H1 (cell line): ENCODE measurements at regions not wholly inside any gene's neighbourhood (a gene's known extent, or its start where the extent isn't known, plus 50 kb on each side); places are given as distances from the start of the nearest gene placed in this dataset.

Source experiments
- CTCF ChIA-PET: fragments of 300-600 bp; sonication (Branson Sonifier 250); formaldehyde crosslinking; loops from one replicate; lab custom pipeline; 2021; ENCODE audit not compliant: partially characterized antibody; lab: Charles Lee
- POLR2A ChIA-PET: fragments of 300-600 bp; sonication (Branson Sonifier 250); formaldehyde crosslinking; loops from one replicate; lab custom pipeline; 2021; ENCODE audit warnings: inconsistent platforms; ENCODE audit not compliant: partially characterized antibody; lab: Charles Lee
- DNase-seq, 2 experiments: peaks; one replicate each; pipeline versions ENCODE4 v3.0.0 to v3.0.0-alpha.2; 2010 to 2022; ENCODE audit warnings: low spot score in 2 of 2, low read depth in 1 of 2, mixed read lengths in 1 of 2
- FAIRE-seq: peaks from 2 replicates; lab custom pipeline; 2011; peaks lifted over from hg19 to GRCh38; lab: Jason Lieb, UNC
- H2AFZ ChIP-seq: 2 replicates; pipeline ENCODE4 v1.8.1; 2012; ENCODE audit warnings: low read length, inconsistent platforms
- H2AK5ac ChIP-seq: 2 replicates; pipeline ENCODE4 v1.6.1; 2013; ENCODE audit warnings: low read depth, low read length
- H2BK120ac ChIP-seq: replicated peaks from 2 replicates; pipeline ENCODE3; 2013; ENCODE audit warnings: low read depth, low read length, inconsistent platforms
- H2BK12ac ChIP-seq: 2 replicates; pipeline ENCODE4 v1.6.1; 2013; ENCODE audit warnings: low read depth, low read length
- H2BK15ac ChIP-seq: 2 replicates; pipeline ENCODE4 v1.6.1; 2013; ENCODE audit warnings: low read length
- H2BK20ac ChIP-seq: 2 replicates; pipeline ENCODE4 v1.6.1; 2013; ENCODE audit warnings: low read length
- H2BK5ac ChIP-seq: 2 replicates; pipeline ENCODE4 v1.6.1; 2013; ENCODE audit warnings: low read depth, low read length
- H3K14ac ChIP-seq: 2 replicates; pipeline ENCODE4 v1.6.1; 2013; ENCODE audit warnings: inconsistent platforms; ENCODE audit not compliant: insufficient read length
- H3K18ac ChIP-seq: 2 replicates; pipeline ENCODE4 v1.6.1; 2013; ENCODE audit warnings: low read length; ENCODE audit errors: extremely low read depth
- H3K23ac ChIP-seq: 2 replicates; pipeline ENCODE4 v1.6.1; 2013; ENCODE audit warnings: inconsistent platforms; ENCODE audit not compliant: insufficient read length
- H3K23me2 ChIP-seq: 2 replicates; pipeline ENCODE4 v1.6.1; 2013; ENCODE audit warnings: low read depth, low read length
- H3K27ac ChIP-seq: 2 replicates; pipeline ENCODE4 v1.6.1; 2011; ENCODE audit warnings: low read depth, low read length, inconsistent platforms
- H3K27me3 ChIP-seq, 4 experiments: replicated peaks in 1 of 4; 1 replicate in 1 of 4; 2 replicates in 3 of 4; pipeline versions ENCODE4 v1.6.1 to v1.8.1; 2011 to 2013; ENCODE audit warnings: low read length in 3 of 4, mild to moderate bottlenecking in 3 of 4, inconsistent platforms in 2 of 4, mixed read lengths in 2 of 4, moderate library complexity in 1 of 4; ENCODE audit not compliant: control insufficient read depth in 3 of 4, insufficient read depth in 3 of 4; ENCODE audit errors: extremely low read depth in 1 of 4
- H3K36me3 ChIP-seq, 4 experiments: 2 replicates each; pipeline versions ENCODE4 v1.6.1 to v1.8.1; 2011 to 2013; ENCODE audit warnings: mild to moderate bottlenecking in 4 of 4, low read length in 3 of 4, moderate library complexity in 2 of 4, control low read depth in 1 of 4, inconsistent platforms in 1 of 4; ENCODE audit not compliant: insufficient read depth in 4 of 4, control insufficient read depth in 2 of 4
- H3K4ac ChIP-seq: replicated peaks from 2 replicates; pipeline ENCODE3; 2013; ENCODE audit warnings: low read length, low read depth, mixed read lengths, inconsistent platforms; ENCODE audit not compliant: insufficient read length
- H3K4me1 ChIP-seq, 4 experiments: replicated peaks in 1 of 4; 1 replicate in 1 of 4; 2 replicates in 3 of 4; pipeline versions ENCODE4 v1.6.1 to v1.8.1; 2011 to 2013; ENCODE audit warnings: low read length in 3 of 4, inconsistent platforms in 2 of 4, mixed read lengths in 1 of 4; ENCODE audit not compliant: insufficient read depth in 4 of 4, control insufficient read depth in 3 of 4
- H3K4me2 ChIP-seq, 2 experiments: 2 replicates each; pipeline versions ENCODE4 v1.6.1 to v1.8.1; 2011 to 2013; ENCODE audit warnings: low read depth in 2 of 2, low read length in 2 of 2, control low read depth in 1 of 2, inconsistent platforms in 1 of 2, mild to moderate bottlenecking in 1 of 2; ENCODE audit not compliant: insufficient read depth in 1 of 2
- H3K4me3 ChIP-seq, 4 experiments: fragments of 200-600, 300-600 bp in 1 of 4; sonication (generic), shearing (Covaris generic), sonication (Bioruptor Twin) in 1 of 4; 2 replicates each; pipeline versions ENCODE4 v1.5.1 to v1.8.1; 2011 to 2016; ENCODE audit warnings: low read length in 4 of 4, low read depth in 3 of 4, control low read depth in 2 of 4, inconsistent platforms in 2 of 4, mild to moderate bottlenecking in 2 of 4, mixed read lengths in 1 of 4, moderate library complexity in 1 of 4; ENCODE audit not compliant: insufficient read depth in 2 of 4; ENCODE audit errors: extremely low read depth in 1 of 4
- H3K56ac ChIP-seq: replicated peaks from 2 replicates; pipeline ENCODE3; 2013; ENCODE audit warnings: low read depth, mild to moderate bottlenecking, mixed read lengths, low read length, inconsistent platforms; ENCODE audit not compliant: insufficient read length
- H3K79me1 ChIP-seq: 2 replicates; pipeline ENCODE4 v1.6.1; 2013; ENCODE audit warnings: low read depth, low read length, control low read depth
- H3K79me2 ChIP-seq, 2 experiments: 2 replicates each; pipeline versions ENCODE4 v1.6.1 to v1.8.1; 2012 to 2013; ENCODE audit warnings: low read length in 2 of 2, mild to moderate bottlenecking in 2 of 2, inconsistent platforms in 1 of 2; ENCODE audit not compliant: insufficient read depth in 2 of 2, control insufficient read depth in 1 of 2
- H3K9ac ChIP-seq, 4 experiments: replicated peaks in 1 of 4; 1 replicate in 1 of 4; 2 replicates in 3 of 4; pipeline versions ENCODE4 v1.6.1 to v1.8.1; 2011 to 2013; ENCODE audit warnings: low read depth in 3 of 4, low read length in 3 of 4, control low read depth in 2 of 4, mild to moderate bottlenecking in 2 of 4, moderate library complexity in 2 of 4, inconsistent platforms in 1 of 4; ENCODE audit errors: extremely low read depth in 1 of 4
- H3K9me3 ChIP-seq, 2 experiments: 2 replicates each; pipeline versions ENCODE4 v1.6.1 to v1.8.1; 2012 to 2013; ENCODE audit warnings: mild to moderate bottlenecking in 2 of 2, moderate library complexity in 2 of 2, control low read depth in 1 of 2, inconsistent platforms in 1 of 2, low read depth in 1 of 2, low read length in 1 of 2, mixed read lengths in 1 of 2; ENCODE audit not compliant: insufficient read depth in 2 of 2
- H4K20me1 ChIP-seq, 2 experiments: replicated peaks in 1 of 2; 2 replicates each; pipeline versions ENCODE3 to v1.8.1; 2011 to 2013; ENCODE audit warnings: inconsistent platforms in 2 of 2, low read length in 2 of 2, mild to moderate bottlenecking in 1 of 2; ENCODE audit not compliant: insufficient read depth in 2 of 2, control insufficient read depth in 1 of 2
- H4K5ac ChIP-seq: 2 replicates; pipeline ENCODE4 v1.6.1; 2013; ENCODE audit warnings: low read length, low read depth, mixed read lengths, inconsistent platforms; ENCODE audit not compliant: insufficient read length
- H4K8ac ChIP-seq: 2 replicates; pipeline ENCODE4 v1.8.0; 2013; ENCODE audit warnings: mild to moderate bottlenecking, moderate library complexity, low read length, inconsistent platforms; ENCODE audit not compliant: insufficient read depth; ENCODE audit errors: extremely low read depth
- H4K91ac ChIP-seq: replicated peaks from 2 replicates; pipeline ENCODE3; 2013; ENCODE audit warnings: low read length, mixed read lengths, inconsistent platforms; ENCODE audit not compliant: insufficient read length
- BACH1 ChIP-seq: IDR thresholded peaks from 2 replicates; pipeline ENCODE4 v1.6.1; 2012; ENCODE audit warnings: low read length, improper control_type of control experiment
- BCL11A ChIP-seq, 2 experiments: IDR thresholded peaks; one replicate each; pipeline ENCODE4 v1.6.1; 2011; ENCODE audit warnings: low read depth in 2 of 2, low read length in 2 of 2, mild to moderate bottlenecking in 2 of 2
- CEBPB ChIP-seq: IDR thresholded peaks from 2 replicates; pipeline ENCODE4 v1.6.1; 2012; ENCODE audit warnings: low read depth, low read length
- CHD1 ChIP-seq: IDR thresholded peaks from 2 replicates; pipeline ENCODE4 v1.6.1; 2012; ENCODE audit warnings: low read depth, low read length, improper control_type of control experiment
- EGR1 ChIP-seq: IDR thresholded peaks from 2 replicates; pipeline ENCODE4 v1.6.1; 2011; ENCODE audit warnings: low read depth, low read length, borderline replicate concordance
- GTF2F1 ChIP-seq: IDR thresholded peaks from 2 replicates; pipeline ENCODE4 v1.6.1; 2012; ENCODE audit warnings: low read depth, low read length, improper control_type of control experiment, borderline replicate concordance
- HDAC2 ChIP-seq, 2 experiments: fragments of 300-600 bp in 1 of 2; sonication (generic) in 1 of 2; IDR thresholded peaks; 2 replicates each; pipeline ENCODE4 v1.6.1; 2011 to 2012; ENCODE audit warnings: low read depth in 2 of 2, low read length in 2 of 2, mild to moderate bottlenecking in 2 of 2, moderate library complexity in 2 of 2, borderline replicate concordance in 1 of 2, inconsistent platforms in 1 of 2
- HDAC6 ChIP-seq: IDR thresholded peaks from one replicate; pipeline ENCODE4 v1.7.1; 2012; ENCODE audit warnings: low read depth, mild to moderate bottlenecking, inconsistent platforms, low read length, moderate library complexity
- JUND ChIP-seq: IDR thresholded peaks from 2 replicates; pipeline ENCODE4 v1.6.1; 2011; ENCODE audit warnings: mild to moderate bottlenecking, improper control_type of control experiment, low read length
- MAFK ChIP-seq: IDR thresholded peaks from 2 replicates; pipeline ENCODE4 v1.6.1; 2012; ENCODE audit warnings: low read depth, mild to moderate bottlenecking, improper control_type of control experiment, low read length
- RNF2 ChIP-seq: fragments of 200-900, 300-1000 bp; sonication (generic); IDR thresholded peaks from 2 replicates; pipeline ENCODE4 v1.7.1; 2016; ENCODE audit warnings: borderline replicate concordance, low read depth, mild to moderate bottlenecking, antibody characterized with exemption, low read length; ENCODE audit not compliant: poor library complexity, severe bottlenecking; ENCODE audit errors: missing control alignments
- SIN3A ChIP-seq, 2 experiments: IDR thresholded peaks in 1 of 2; conservative IDR thresholded peaks in 1 of 2; 2 replicates each; pipeline ENCODE4 v1.6.1; 2011 to 2012; ENCODE audit warnings: low read length in 2 of 2, improper control_type of control experiment in 1 of 2, low read depth in 1 of 2, mild to moderate bottlenecking in 1 of 2
- SP1 ChIP-seq: IDR thresholded peaks from 2 replicates; pipeline ENCODE4 v1.6.1; 2011; ENCODE audit warnings: low read depth, low read length
- SRF ChIP-seq: IDR thresholded peaks from 2 replicates; pipeline ENCODE4 v1.6.1; 2011; ENCODE audit warnings: mild to moderate bottlenecking, low read depth, low read length, moderate library complexity
- TBP ChIP-seq: IDR thresholded peaks from 2 replicates; pipeline ENCODE4 v1.6.1; 2011; ENCODE audit warnings: low read depth, low read length, improper control_type of control experiment
- TEAD4 ChIP-seq: IDR thresholded peaks from 2 replicates; pipeline ENCODE4 v1.6.1; 2012; ENCODE audit warnings: low read depth, low read length, inconsistent platforms, mixed read lengths
- WGBS, 2 experiments: shearing (Covaris generic) in 1 of 2; methylation state at CpG; one replicate each; pipeline versions ENCODE4 v1.1.6 to v1.1.7; 2013 to 2015; ENCODE audit warnings: low lambda C conversion rate in 2 of 2, mixed read lengths in 2 of 2, inconsistent platforms in 1 of 2, low coverage in 1 of 2, missing lambda C conversion rate in 1 of 2; ENCODE audit not compliant: insufficient replicate concordance in 2 of 2, insufficient coverage in 1 of 2, insufficient read length in 1 of 2; ENCODE audit errors: extremely low coverage in 1 of 2, missing lambda C conversion rate in 1 of 2; 5-methylcytosine and 5-hydroxymethylcytosine counted together

DNA sequence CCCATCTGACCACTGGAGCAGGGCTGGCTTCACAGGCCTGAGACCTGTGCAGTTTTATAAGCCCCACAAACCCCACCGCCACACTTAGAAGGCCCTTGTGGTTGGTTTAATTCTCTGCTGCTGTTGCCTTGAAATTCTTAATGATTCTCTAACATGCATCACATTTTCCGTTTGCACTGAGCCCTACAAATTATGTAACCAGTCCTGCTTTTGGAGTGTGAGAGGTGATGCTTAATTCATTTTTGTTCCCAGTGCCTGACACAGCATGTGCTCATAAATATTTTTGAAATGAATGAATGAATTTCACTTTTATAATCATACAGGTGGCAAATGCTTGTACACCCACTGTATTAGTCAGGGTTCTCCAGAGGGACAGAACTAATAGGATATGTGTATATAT, 52.8 kb upstream of the PLXNC1 start:
- Histone ChIP-seq H3K27me3 (no peaks in the 10 kb centered on the region; a peak in 2 of 7 replicates), H3K23ac (no peak overlapping the region), H3K9ac (no peak overlapping the region), H2AK5ac (no peak overlapping the region), H3K27ac (no peak overlapping the region), H3K14ac (no peak overlapping the region), H3K9me3 (no peaks in the 10 kb centered on the region), H4K5ac (no peak overlapping the region), H3K23me2 (no peaks in the 10 kb centered on the region), H3K56ac (no peak overlapping the region), H2BK120ac (no peak overlapping the region), H3K4me2 (no peak overlapping the region), H4K8ac (no peak overlapping the region), H2BK15ac (no peak overlapping the region), H3K79me2 (no peaks in the 10 kb centered on the region), H2AFZ (no peak overlapping the region), H2BK20ac (no peak overlapping the region), H3K4me3 (no peak overlapping the region), H4K20me1 (no peaks in the 10 kb centered on the region), H3K4ac (no peak overlapping the region)
- DNase-seq = no peak
- no peak for FAIRE-seq
- CTCF ChIA-PET = interaction anchor here (8.3 kb wide), 1 partner anchor 17 kb away, joined by 152 read pairs; no protein-coding TSS in a partner anchor
- WGBS, 2 experiments = 100% methylated on average over 2 of the region's 2 CpGs; no CpG with 5 or more reads in 1 of the 2 experiments
- TF ChIP-seq SRF (no peak), HDAC2 (IDR thresholded peaks at IDR 0.05; ENCODE audit: borderline replicate concordance in 1 of 2, low read depth in 2 of 2, low read length in 2 of 2) (no peak), RNF2 (no peak), JUND (no peak), CHD1 (no peak), BACH1 (no peak), BCL11A (IDR thresholded peaks at IDR 0.05; ENCODE audit: low read depth in 2 of 2, low read length in 2 of 2) (no peak), MAFK (no peak), SP1 (no peak), SIN3A (conservative IDR thresholded peaks at IDR 0.05 in 1 of 2, IDR thresholded peaks at IDR 0.05 in 1 of 2; ENCODE audit: low read depth in 1 of 2, low read length in 2 of 2) (no peak), EGR1 (no peak), GTF2F1 (no peak), TEAD4 (no peak), CEBPB (no peak), HDAC6 (no peak), TBP (no peak)
- TF ChIP-seq, all 59 proteins: peak for 0
- no peak overlapping the region for H4K91ac ChIP-seq
- H3K18ac ChIP-seq = no peak overlapping the region
- H3K79me1 ChIP-seq = no peaks in the 10 kb centered on the region
- no peaks in the 10 kb centered on the region for H3K36me3 ChIP-seq
- H2BK12ac ChIP-seq = no peak overlapping the region
- POLR2A ChIA-PET = no interaction called here
- no peak overlapping the region for H2BK5ac ChIP-seq
- no peaks in the 10 kb centered on the region; a peak in 1 of 7 replicates for H3K4me1 ChIP-seq
